CD14-positive monocyte (primary cell): ENCODE measurements at regions not wholly inside any gene's neighbourhood (a gene's known extent, or its start where the extent isn't known, plus 50 kb on each side); places are given as distances from the start of the nearest gene placed in this dataset.
"Not testable (repeated sequence)": the region's sequence is repeated elsewhere in the genome, so short reads cannot be mapped to it uniquely, and the experiment has no call there.

Experiments
- DNase-seq, 3 donors: peaks; one replicate each; pipeline ENCODE4 v3.0.0-alpha.2; 2011 to 2022
- H2AFZ ChIP-seq: 2 replicates; pipeline ENCODE4 v1.6.0; 2012; ENCODE audit warnings: mild to moderate bottlenecking, low read depth, low read length, inconsistent platforms; ENCODE audit not compliant: insufficient read depth, poor library complexity, severe bottlenecking
- H3K27ac ChIP-seq, 2 donors: 1 replicate in 1 of 2; 2 replicates in 1 of 2; pipeline ENCODE4 v1.5.1; 2012 to 2013; ENCODE audit warnings: low read length in 2 of 2, control low read depth in 1 of 2, inconsistent platforms in 1 of 2, low read depth in 1 of 2, mild to moderate bottlenecking in 1 of 2
- H3K27me3 ChIP-seq, 2 donors: one replicate each; pipeline versions ENCODE4 v1.6.0 to v1.6.1; 2011 to 2013; ENCODE audit warnings: low read length in 2 of 2; ENCODE audit not compliant: control insufficient read depth in 2 of 2, insufficient read depth in 2 of 2
- H3K36me3 ChIP-seq, 2 donors: replicated peaks in 1 of 2; 1 replicate in 1 of 2; 2 replicates in 1 of 2; pipeline versions ENCODE4 v1.5.1 to v1.6.1; 2012 to 2013; ENCODE audit warnings: low read length in 2 of 2, control low read depth in 1 of 2, inconsistent platforms in 1 of 2, mild to moderate bottlenecking in 1 of 2; ENCODE audit not compliant: insufficient read depth in 2 of 2, control insufficient read depth in 1 of 2
- H3K4me1 ChIP-seq, 2 donors: 1 replicate in 1 of 2; 2 replicates in 1 of 2; pipeline versions ENCODE4 v1.5.1 to v1.6.1; 2012 to 2013; ENCODE audit warnings: low read length in 2 of 2, control low read depth in 1 of 2, inconsistent platforms in 1 of 2, mild to moderate bottlenecking in 1 of 2, moderate library complexity in 1 of 2; ENCODE audit not compliant: insufficient read depth in 2 of 2, control insufficient read depth in 1 of 2
- H3K4me2 ChIP-seq: replicated peaks from 2 replicates; pipeline ENCODE3; 2012; ENCODE audit warnings: low read length, moderate library complexity, mild to moderate bottlenecking; ENCODE audit not compliant: poor library complexity, severe bottlenecking; ENCODE audit errors: extremely low read depth
- H3K4me3 ChIP-seq, 3 experiments: fragments of 200-600 bp in 1 of 3; sonication (generic) in 1 of 3; replicated peaks in 1 of 3; 1 replicate in 2 of 3; 2 replicates in 1 of 3; pipeline ENCODE4 v1.5.1; 2011 to 2013; ENCODE audit warnings: low read length in 3 of 3, mild to moderate bottlenecking in 3 of 3, control low read depth in 2 of 3, low read depth in 2 of 3, inconsistent platforms in 1 of 3, moderate library complexity in 1 of 3
- H3K79me2 ChIP-seq: 2 replicates; pipeline ENCODE4 v1.6.0; 2012; ENCODE audit warnings: mild to moderate bottlenecking, control low read depth, inconsistent platforms, low read length, moderate library complexity; ENCODE audit not compliant: insufficient read depth
- H3K9ac ChIP-seq: 2 replicates; pipeline ENCODE4 v1.6.0; 2017; ENCODE audit warnings: low read length, mild to moderate bottlenecking; ENCODE audit not compliant: insufficient read depth, poor library complexity, severe bottlenecking
- H3K9me3 ChIP-seq, 2 donors: replicated peaks in 1 of 2; 1 replicate in 1 of 2; 2 replicates in 1 of 2; pipeline versions ENCODE4 v1.5.1 to v1.6.1; 2012 to 2013; ENCODE audit warnings: low read length in 2 of 2, control low read depth in 1 of 2; ENCODE audit not compliant: control insufficient read depth in 1 of 2, insufficient read depth in 1 of 2
- H4K20me1 ChIP-seq: 2 replicates; pipeline ENCODE4 v1.6.0; 2012; ENCODE audit warnings: mild to moderate bottlenecking, low read length, control low read depth, moderate library complexity; ENCODE audit not compliant: insufficient read depth
- H3K27ac Mint-ChIP-seq, 7 donors: one replicate each; pipeline ENCODE4 v1.8.0; 2020; ENCODE audit warnings: mild to moderate bottlenecking in 7 of 7, mixed read lengths in 7 of 7, moderate library complexity in 6 of 7, inconsistent platforms in 2 of 7
- H3K27me3 Mint-ChIP-seq, 3 donors: one replicate each; pipeline ENCODE4 v1.8.0; 2021 to 2022; ENCODE audit warnings: low read depth in 3 of 3, mild to moderate bottlenecking in 3 of 3, mixed read lengths in 3 of 3, moderate library complexity in 3 of 3, inconsistent platforms in 1 of 3
- H3K36me3 Mint-ChIP-seq, 2 donors: one replicate each; pipeline ENCODE4 v1.8.0; 2020; ENCODE audit warnings: mixed read lengths in 2 of 2, inconsistent platforms in 1 of 2, mild to moderate bottlenecking in 1 of 2
- H3K4me1 Mint-ChIP-seq: one replicate; pipeline ENCODE4 v1.8.0; 2020; ENCODE audit warnings: mild to moderate bottlenecking, mixed read lengths
- H3K4me3 Mint-ChIP-seq, 2 donors: one replicate each; pipeline ENCODE4 v1.8.0; 2020; ENCODE audit warnings: mild to moderate bottlenecking in 2 of 2, mixed read lengths in 2 of 2, moderate library complexity in 1 of 2
- H3K9me3 Mint-ChIP-seq, 7 donors: one replicate each; pipeline ENCODE4 v1.8.0; 2020 to 2022; ENCODE audit warnings: mixed read lengths in 7 of 7, mild to moderate bottlenecking in 6 of 7, moderate library complexity in 6 of 7, inconsistent platforms in 2 of 7
- WGBS: methylation state at CpG from one replicate; pipeline ENCODE4 v1.1.5; 2013; ENCODE audit warnings: missing lambda C conversion rate; ENCODE audit not compliant: insufficient coverage; 5-methylcytosine and 5-hydroxymethylcytosine counted together
- intact Hi-C, 2 donors: fragments of 100-400 bp; cut with micrococcal nuclease; formaldehyde crosslinking; loops; one replicate each; pipeline versions ENCODE4 v1.15.0 to v1.15.1; 2023
- TF ChIP-seq, protein P1 (sequence below): fragments of 200-600 bp; IDR thresholded peaks from one replicate; pipeline ENCODE4 v1.8.0; 2022; ENCODE audit warnings: antibody characterized with exemption, mild to moderate bottlenecking

- H3K4me2 ChIP-seq, H3K9me3 Mint-ChIP-seq, H3K27ac ChIP-seq, H3K27ac Mint-ChIP-seq, H3K9ac ChIP-seq, H3K4me3 ChIP-seq, H3K27me3 Mint-ChIP-seq, DNase-seq, H3K4me1 ChIP-seq, H3K9me3 ChIP-seq, intact Hi-C loops, H3K36me3 ChIP-seq, H2AFZ ChIP-seq, H3K36me3 Mint-ChIP-seq, H4K20me1 ChIP-seq, H3K79me2 ChIP-seq, H3K4me3 Mint-ChIP-seq, H3K27me3 ChIP-seq: not testable (repeated sequence)
- WGBS = no CpG with 5 or more reads among the region's 1 CpG
- H3K4me1 Mint-ChIP-seq = peaks cover 13% of the 10 kb centered on the region
Measured at GRCh38 chr7:26424319-26424718, 132.7 kb downstream of the SNX10 start.

DNA sequence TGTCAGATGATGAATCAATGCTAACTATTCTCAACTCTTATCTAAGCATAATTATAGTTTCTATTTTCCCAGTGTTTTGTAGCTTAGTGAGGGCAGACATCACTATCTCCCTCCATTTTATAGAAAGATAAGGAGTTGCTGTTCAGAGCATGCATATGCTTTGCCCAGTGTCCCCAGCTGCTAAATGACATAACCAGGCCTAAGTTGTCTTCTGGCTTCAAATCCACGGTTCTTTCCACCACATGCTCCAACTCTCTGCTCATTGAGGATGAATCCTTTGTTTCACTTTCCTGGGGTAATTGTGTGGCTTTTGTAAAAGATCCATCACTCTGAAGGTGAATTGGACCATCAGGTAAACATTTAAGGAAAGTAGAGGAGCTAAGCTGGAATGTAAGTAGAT, 134.0 kb downstream of the SNX10 start:
- peaks cover 0 to 3% (median 3%) of the 10 kb centered on the region in 3 donors for H3K27me3 Mint-ChIP-seq
- WGBS = no CpG with 5 or more reads among the region's 1 CpG
- intact Hi-C loops = no loop called here

More for the DNA sequence above, 134.0 kb downstream of the SNX10 start:
- Histone ChIP-seq H3K79me2 (no peaks in the 10 kb centered on the region), H3K4me1 (peaks cover 0 to 5% of the 10 kb centered on the region in 2 donors), H4K20me1 (no peaks in the 10 kb centered on the region), H3K9ac (no peak overlapping the region), H3K36me3 (no peaks in the 10 kb centered on the region), H3K4me2 (no peak overlapping the region), H3K9me3 (peaks cover 0 to 2% of the 10 kb centered on the region in 2 donors), H3K4me3 (no peak overlapping the region), H3K27me3 (no peaks in the 10 kb centered on the region), H3K27ac (no peak overlapping the region), H2AFZ (no peak overlapping the region)
- TF ChIP-seq, protein P1, sequence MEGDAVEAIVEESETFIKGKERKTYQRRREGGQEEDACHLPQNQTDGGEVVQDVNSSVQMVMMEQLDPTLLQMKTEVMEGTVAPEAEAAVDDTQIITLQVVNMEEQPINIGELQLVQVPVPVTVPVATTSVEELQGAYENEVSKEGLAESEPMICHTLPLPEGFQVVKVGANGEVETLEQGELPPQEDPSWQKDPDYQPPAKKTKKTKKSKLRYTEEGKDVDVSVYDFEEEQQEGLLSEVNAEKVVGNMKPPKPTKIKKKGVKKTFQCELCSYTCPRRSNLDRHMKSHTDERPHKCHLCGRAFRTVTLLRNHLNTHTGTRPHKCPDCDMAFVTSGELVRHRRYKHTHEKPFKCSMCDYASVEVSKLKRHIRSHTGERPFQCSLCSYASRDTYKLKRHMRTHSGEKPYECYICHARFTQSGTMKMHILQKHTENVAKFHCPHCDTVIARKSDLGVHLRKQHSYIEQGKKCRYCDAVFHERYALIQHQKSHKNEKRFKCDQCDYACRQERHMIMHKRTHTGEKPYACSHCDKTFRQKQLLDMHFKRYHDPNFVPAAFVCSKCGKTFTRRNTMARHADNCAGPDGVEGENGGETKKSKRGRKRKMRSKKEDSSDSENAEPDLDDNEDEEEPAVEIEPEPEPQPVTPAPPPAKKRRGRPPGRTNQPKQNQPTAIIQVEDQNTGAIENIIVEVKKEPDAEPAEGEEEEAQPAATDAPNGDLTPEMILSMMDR = no peak
- H3K4me1 Mint-ChIP-seq = peaks cover 12% of the 10 kb centered on the region
- no peaks in the 10 kb centered on the region for H3K36me3 Mint-ChIP-seq
- H3K27ac Mint-ChIP-seq = no peak overlapping the region
- no peak for DNase-seq
- H3K9me3 Mint-ChIP-seq = peaks cover 4 to 7% (median 5%) of the 10 kb centered on the region in 7 donors
- H3K4me3 Mint-ChIP-seq = no peak overlapping the region
